Astrocyte (in vitro differentiated cells and primary cell): ENCODE measurements at regions not wholly inside any gene's neighbourhood (a gene's known extent, or its start where the extent isn't known, plus 50 kb on each side); places are given as distances from the start of the nearest gene placed in this dataset.

Experiments
- DNase-seq: peaks from one replicate; pipeline ENCODE4 v3.0.0-alpha.2; 2010; ENCODE audit warnings: low read depth
- FAIRE-seq: peaks from 2 replicates; lab custom pipeline; 2011; peaks lifted over from hg19 to GRCh38; lab: Jason Lieb, UNC
- H2AFZ ChIP-seq: 2 replicates; pipeline ENCODE4 v1.6.0; 2012; ENCODE audit warnings: low read depth, low read length, inconsistent platforms
- H3K27ac ChIP-seq: 2 replicates; pipeline ENCODE4 v1.5.1; 2011; ENCODE audit warnings: low read depth, low read length, inconsistent platforms
- H3K27me3 ChIP-seq: 2 replicates; pipeline ENCODE4 v1.6.0; 2011; ENCODE audit warnings: low read length, inconsistent platforms; ENCODE audit not compliant: insufficient read depth
- H3K36me3 ChIP-seq: 2 replicates; pipeline ENCODE4 v1.5.1; 2011; ENCODE audit warnings: low read length, inconsistent platforms; ENCODE audit not compliant: insufficient read depth
- H3K4me1 ChIP-seq: 2 replicates; pipeline ENCODE4 v1.5.1; 2011; ENCODE audit warnings: low read length, inconsistent platforms; ENCODE audit not compliant: insufficient read depth
- H3K4me2 ChIP-seq: 2 replicates; pipeline ENCODE4 v1.6.0; 2012; ENCODE audit warnings: low read length, inconsistent platforms
- H3K4me3 ChIP-seq: 2 replicates; pipeline ENCODE4 v1.5.1; 2011; ENCODE audit warnings: low read depth, mild to moderate bottlenecking, low read length, inconsistent platforms; ENCODE audit not compliant: insufficient read depth
- H3K79me2 ChIP-seq: 2 replicates; pipeline ENCODE4 v1.6.0; 2012; ENCODE audit warnings: mild to moderate bottlenecking, low read length, inconsistent platforms; ENCODE audit not compliant: insufficient read depth
- H3K9ac ChIP-seq: 2 replicates; pipeline ENCODE4 v1.6.0; 2012; ENCODE audit warnings: mild to moderate bottlenecking, low read length, inconsistent platforms
- H3K9me3 ChIP-seq: 2 replicates; pipeline ENCODE4 v1.5.1; 2012; ENCODE audit warnings: low read depth, mild to moderate bottlenecking, low read length, inconsistent platforms; ENCODE audit not compliant: insufficient read depth
- H4K20me1 ChIP-seq: 2 replicates; pipeline ENCODE4 v1.6.0; 2012; ENCODE audit warnings: low read length, inconsistent platforms; ENCODE audit not compliant: insufficient read depth
- H3K27ac Mint-ChIP-seq: one replicate; pipeline ENCODE4 v1.8.0; 2021; ENCODE audit warnings: mild to moderate bottlenecking, mixed read lengths; ENCODE audit not compliant: unreplicated experiment
- H3K27me3 Mint-ChIP-seq: one replicate; pipeline ENCODE4 v1.8.0; 2021; ENCODE audit warnings: low read depth, mixed read lengths; ENCODE audit not compliant: unreplicated experiment
- H3K36me3 Mint-ChIP-seq: one replicate; pipeline ENCODE4 v1.8.0; 2021; ENCODE audit warnings: low read depth, mixed read lengths; ENCODE audit not compliant: unreplicated experiment
- H3K4me1 Mint-ChIP-seq: one replicate; pipeline ENCODE4 v1.8.0; 2021; ENCODE audit warnings: low read depth, mixed read lengths; ENCODE audit not compliant: unreplicated experiment
- H3K4me3 Mint-ChIP-seq: one replicate; pipeline ENCODE4 v1.8.0; 2021; ENCODE audit warnings: mild to moderate bottlenecking, moderate library complexity, mixed read lengths; ENCODE audit not compliant: unreplicated experiment
- H3K9me3 Mint-ChIP-seq: one replicate; pipeline ENCODE4 v1.8.0; 2021; ENCODE audit warnings: mild to moderate bottlenecking, mixed read lengths; ENCODE audit not compliant: unreplicated experiment
- CTCF ChIP-seq: IDR thresholded peaks from 2 replicates; pipeline ENCODE4 v1.5.1; 2011; ENCODE audit warnings: low read depth, mild to moderate bottlenecking, inconsistent platforms, low read length, moderate library complexity; ENCODE audit not compliant: insufficient read depth
- EZH2 ChIP-seq: IDR thresholded peaks from 2 replicates; pipeline ENCODE4 v1.6.1; 2012; ENCODE audit warnings: mild to moderate bottlenecking, low read length, inconsistent platforms; ENCODE audit not compliant: insufficient read depth

GRCh38 chr5:135662683-135663082 is 83.9 kb upstream of the CXCL14 start:
- Mint-ChIP-seq H3K4me3 (no peak overlapping the region), H3K4me1 (no peaks in the 10 kb centered on the region), H3K9me3 (peaks cover 9% of the 10 kb centered on the region), H3K27ac (no peak overlapping the region), H3K36me3 (no peaks in the 10 kb centered on the region), H3K27me3 (peaks cover 15% of the 10 kb centered on the region)
- H3K9ac ChIP-seq = no peak overlapping the region
- no peak overlapping the region for H2AFZ ChIP-seq
- no peak overlapping the region for H3K4me3 ChIP-seq
- no peaks in the 10 kb centered on the region for H3K36me3 ChIP-seq
- no peaks in the 10 kb centered on the region for H4K20me1 ChIP-seq
- no peak for DNase-seq
- H3K79me2 ChIP-seq = no peaks in the 10 kb centered on the region
- H3K4me2 ChIP-seq = no peak overlapping the region
- H3K4me1 ChIP-seq = no peaks in the 10 kb centered on the region
- no peaks in the 10 kb centered on the region for H3K9me3 ChIP-seq
- TF ChIP-seq EZH2 (no peak), CTCF (no peak)
- no peak for FAIRE-seq
- H3K27ac ChIP-seq = no peak overlapping the region
- H3K27me3 ChIP-seq = peaks cover 11% of the 10 kb centered on the region

GRCh38 chr5:135662061-135662481 is 83.3 kb upstream of the CXCL14 start:
- Histone ChIP-seq H3K36me3 (no peaks in the 10 kb centered on the region), H2AFZ (no peak overlapping the region), H4K20me1 (no peaks in the 10 kb centered on the region), H3K4me3 (no peak overlapping the region), H3K79me2 (no peaks in the 10 kb centered on the region), H3K27me3 (peaks cover 10% of the 10 kb centered on the region), H3K9ac (no peak overlapping the region), H3K27ac (no peak overlapping the region), H3K9me3 (no peaks in the 10 kb centered on the region), H3K4me2 (no peak overlapping the region), H3K4me1 (no peaks in the 10 kb centered on the region)
- Mint-ChIP-seq H3K27me3 (peaks cover 15% of the 10 kb centered on the region), H3K9me3 (peaks cover 9% of the 10 kb centered on the region), H3K4me1 (no peaks in the 10 kb centered on the region), H3K27ac (no peak overlapping the region), H3K36me3 (no peaks in the 10 kb centered on the region), H3K4me3 (no peak overlapping the region)
- no peak for TF ChIP-seq EZH2
- DNase-seq (no peak), FAIRE-seq (no peak)

GRCh38 chr5:135660826-135661575 is 82.2 kb upstream of the CXCL14 start:
- no peak overlapping the region for H3K4me3 ChIP-seq
- H3K4me2 ChIP-seq = no peak overlapping the region
- H3K9me3 Mint-ChIP-seq = peaks cover 9% of the 10 kb centered on the region
- H3K27ac ChIP-seq = no peak overlapping the region
- DNase-seq (peak; percentile 1), FAIRE-seq (no peak)
- no peaks in the 10 kb centered on the region for H3K36me3 Mint-ChIP-seq
- H3K27me3 Mint-ChIP-seq = peaks cover 15% of the 10 kb centered on the region
- H2AFZ ChIP-seq = no peak overlapping the region
- no peak overlapping the region for H3K9ac ChIP-seq
- no peaks in the 10 kb centered on the region for H4K20me1 ChIP-seq
- no peaks in the 10 kb centered on the region for H3K4me1 Mint-ChIP-seq
- H3K27ac Mint-ChIP-seq = no peak overlapping the region
- TF ChIP-seq CTCF (no peak), EZH2 (no peak)
- H3K79me2 ChIP-seq = no peaks in the 10 kb centered on the region
- H3K27me3 ChIP-seq = peaks cover 7% of the 10 kb centered on the region
- no peaks in the 10 kb centered on the region for H3K4me1 ChIP-seq
- no peaks in the 10 kb centered on the region for H3K36me3 ChIP-seq
- no peaks in the 10 kb centered on the region for H3K9me3 ChIP-seq
- H3K4me3 Mint-ChIP-seq = no peak overlapping the region
